SU-DHL-6 (cell line): ENCODE measurements at regions not wholly inside any gene's neighbourhood (a gene's known extent, or its start where the extent isn't known, plus 50 kb on each side); places are given as distances from the start of the nearest gene placed in this dataset.

Source experiments
- EZH2phosphoT487 ChIP-seq: fragments of 200-600 bp; sonication (generic), shearing (Covaris generic); conservative IDR thresholded peaks from 2 replicates; pipeline ENCODE4 v1.6.1; 2018; ENCODE audit warnings: mild to moderate bottlenecking, antibody characterized with exemption, low read length, moderate library complexity, mixed read lengths
- TF ChIP-seq, protein P1 (sequence below): fragments of 200-600 bp; sonication (generic); IDR thresholded peaks from one replicate; pipeline ENCODE4 v1.5.1; 2017; ENCODE audit warnings: antibody characterized with exemption, mild to moderate bottlenecking, low read length, moderate library complexity; ENCODE audit not compliant: insufficient read depth, poor library complexity, severe bottlenecking

DNA sequence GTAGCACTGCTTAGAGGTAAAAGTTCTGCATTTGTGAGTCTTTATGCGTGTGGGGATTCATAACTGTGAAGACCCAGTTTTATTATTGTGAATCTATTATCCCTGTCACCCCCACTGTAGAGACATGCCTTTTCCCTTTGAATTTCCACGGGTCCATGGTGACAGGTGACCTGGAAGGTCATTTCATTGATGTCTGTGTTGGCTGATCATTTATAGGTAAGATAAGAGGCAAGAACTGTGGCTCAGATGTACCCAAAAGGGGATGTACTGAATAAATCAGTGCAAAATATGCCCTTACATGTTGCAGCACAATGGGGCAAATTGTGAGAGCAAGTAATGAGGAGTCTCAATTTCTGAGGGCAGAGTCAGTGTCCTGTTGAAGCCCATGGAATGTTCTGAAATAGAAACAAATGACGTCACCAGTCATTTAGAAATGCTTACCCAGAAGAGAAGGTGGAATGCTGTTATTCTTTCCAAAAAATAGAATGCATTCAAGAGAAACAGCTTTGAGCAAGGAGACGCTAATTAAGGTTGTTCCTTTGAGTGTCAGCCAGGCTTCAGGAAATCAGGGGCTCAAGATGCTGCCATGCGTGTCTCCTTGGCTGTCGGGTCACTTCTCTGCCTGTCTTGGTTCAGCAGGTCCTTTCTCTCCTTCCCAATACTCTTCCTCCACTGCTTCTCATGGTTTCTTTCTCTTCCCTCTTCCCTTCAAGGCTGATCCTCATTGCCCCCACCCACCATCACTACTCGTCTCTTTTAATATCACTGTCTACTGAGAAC, 118.7 kb upstream of the E2F8 start:
- TF ChIP-seq, protein P1, sequence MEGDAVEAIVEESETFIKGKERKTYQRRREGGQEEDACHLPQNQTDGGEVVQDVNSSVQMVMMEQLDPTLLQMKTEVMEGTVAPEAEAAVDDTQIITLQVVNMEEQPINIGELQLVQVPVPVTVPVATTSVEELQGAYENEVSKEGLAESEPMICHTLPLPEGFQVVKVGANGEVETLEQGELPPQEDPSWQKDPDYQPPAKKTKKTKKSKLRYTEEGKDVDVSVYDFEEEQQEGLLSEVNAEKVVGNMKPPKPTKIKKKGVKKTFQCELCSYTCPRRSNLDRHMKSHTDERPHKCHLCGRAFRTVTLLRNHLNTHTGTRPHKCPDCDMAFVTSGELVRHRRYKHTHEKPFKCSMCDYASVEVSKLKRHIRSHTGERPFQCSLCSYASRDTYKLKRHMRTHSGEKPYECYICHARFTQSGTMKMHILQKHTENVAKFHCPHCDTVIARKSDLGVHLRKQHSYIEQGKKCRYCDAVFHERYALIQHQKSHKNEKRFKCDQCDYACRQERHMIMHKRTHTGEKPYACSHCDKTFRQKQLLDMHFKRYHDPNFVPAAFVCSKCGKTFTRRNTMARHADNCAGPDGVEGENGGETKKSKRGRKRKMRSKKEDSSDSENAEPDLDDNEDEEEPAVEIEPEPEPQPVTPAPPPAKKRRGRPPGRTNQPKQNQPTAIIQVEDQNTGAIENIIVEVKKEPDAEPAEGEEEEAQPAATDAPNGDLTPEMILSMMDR, result no peak
- no peak for TF ChIP-seq EZH2phosphoT487
